HTR-8/SVneo (cell line): ENCODE measurements at regions not wholly inside any gene's neighbourhood (a gene's known extent, or its start where the extent isn't known, plus 50 kb on each side); places are given as distances from the start of the nearest gene placed in this dataset.
"Not testable (repeated sequence)": the region's sequence is repeated elsewhere in the genome, so short reads cannot be mapped to it uniquely, and the experiment has no call there.

Source experiments
- DNase-seq: peaks from one replicate; pipeline ENCODE4 v3.0.0; 2011; ENCODE audit warnings: low spot score, mixed read lengths; ENCODE audit not compliant: insufficient read length
- FAIRE-seq: peaks from 2 replicates; lab custom pipeline; 2011; peaks lifted over from hg19 to GRCh38; lab: Jason Lieb, UNC

GRCh38 chr10:25797888-25798429 lies 136.1 kb upstream of the MYO3A start:
- FAIRE-seq: no peak
- DNase-seq: no peak

GRCh38 chr10:25804505-25804904 lies 129.5 kb upstream of the MYO3A start:
- DNase-seq: no peak
- peak; percentile 40 for FAIRE-seq

GRCh38 chr10:25805986-25806385 lies 128.0 kb upstream of the MYO3A start:
- DNase-seq (no peak), FAIRE-seq (no peak)

- FAIRE-seq (no peak), DNase-seq (no peak)
These were observed 125.7 kb upstream of the MYO3A start for GRCh38 chr10:25808372-25808771.

GRCh38 chr10:25811052-25811685 lies 122.9 kb upstream of the MYO3A start:
- FAIRE-seq: peak; percentile 68
- DNase-seq: no peak

GRCh38 chr10:25813511-25813910 lies 120.5 kb upstream of the MYO3A start:
- DNase-seq (no peak), FAIRE-seq (no peak)

GRCh38 chr10:25815236-25815635 lies 118.8 kb upstream of the MYO3A start:
- no peak for FAIRE-seq
- DNase-seq: no peak

- FAIRE-seq (no peak), DNase-seq (no peak)
These were observed 117.8 kb upstream of the MYO3A start for GRCh38 chr10:25815999-25816768.

GRCh38 chr10:25817200-25817599 lies 116.8 kb upstream of the MYO3A start:
- DNase-seq: no peak
- FAIRE-seq: no peak

- DNase-seq: no peak
- no peak for FAIRE-seq
These were observed 115.3 kb upstream of the MYO3A start for GRCh38 chr10:25818751-25819150.

- FAIRE-seq (no peak), DNase-seq (no peak)
These were observed 113.6 kb upstream of the MYO3A start for GRCh38 chr10:25820472-25820871.

GRCh38 chr10:25820874-25821273 lies 113.2 kb upstream of the MYO3A start:
- FAIRE-seq (no peak), DNase-seq (no peak)

GRCh38 chr10:25824050-25824449 lies 110.0 kb upstream of the MYO3A start:
- DNase-seq (no peak), FAIRE-seq (no peak)

- FAIRE-seq (no peak), DNase-seq (no peak)
These were observed 105.6 kb upstream of the MYO3A start for GRCh38 chr10:25828475-25828874.

- no peak for FAIRE-seq
- DNase-seq: no peak
These were observed 102.9 kb upstream of the MYO3A start for GRCh38 chr10:25831080-25831479.

- DNase-seq (no peak), FAIRE-seq (no peak)
These were observed 94.3 kb upstream of the MYO3A start for GRCh38 chr10:25839683-25840082.

- FAIRE-seq, DNase-seq: not testable (repeated sequence)
These were observed 93.2 kb upstream of the MYO3A start for GRCh38 chr10:25840875-25841274.

GRCh38 chr10:25842146-25842545 lies 91.9 kb upstream of the MYO3A start:
- FAIRE-seq (no peak), DNase-seq (no peak)

- FAIRE-seq (no peak), DNase-seq (no peak)
These were observed 90.4 kb upstream of the MYO3A start for GRCh38 chr10:25843551-25844170.

- DNase-seq, FAIRE-seq: not testable (repeated sequence)
These were observed 89.3 kb upstream of the MYO3A start for GRCh38 chr10:25844716-25845115.

- DNase-seq (no peak), FAIRE-seq (no peak)
These were observed 84.8 kb upstream of the MYO3A start for GRCh38 chr10:25849268-25849667.
